ENCODE measurements at regions not wholly inside any gene's neighbourhood (a gene's known extent, or its start where the extent isn't known, plus 50 kb on each side); places are given as distances from the start of the nearest gene placed in this dataset.

GRCh38 chr2:56100791-56101312, 82.9 kb upstream of the CCDC85A start:
- 84 to 92% (median 88%) methylated on average over 1 of the region's 1 CpG for WGBS, 4 donors
- no peak overlapping the region for H3K4me3 ChIP-seq
- intact Hi-C loops (cut with DNase I): no loop called here
- no peak for DNase-seq
- no peaks in the 10 kb centered on the region for H3K27me3 ChIP-seq
- no peak for TF ChIP-seq POLR2A (IDR thresholded peaks at IDR 0.05)
- no peak for TF ChIP-seq CTCF (IDR thresholded peaks at IDR 0.05)
- H3K36me3 ChIP-seq (replicated peaks in 1 of 2): no peaks in the 10 kb centered on the region
- no peak overlapping the region for H3K27ac ChIP-seq
- H3K9me3 ChIP-seq (replicated peaks in 1 of 3): no peaks in the 10 kb centered on the region
- H3K4me1 ChIP-seq (replicated peaks in 1 of 2): no peaks in the 10 kb centered on the region

- Histone ChIP-seq H3K27ac (no peak overlapping the region), H3K4me3 (no peak overlapping the region), H3K27me3 (no peaks in the 10 kb centered on the region), H3K4me1 (replicated peaks in 1 of 2) (no peaks in the 10 kb centered on the region), H3K9me3 (replicated peaks in 1 of 3) (no peaks in the 10 kb centered on the region), H3K36me3 (replicated peaks in 1 of 2) (no peaks in the 10 kb centered on the region)
- WGBS, 4 donors: 0 to 28% (median 0%) methylated on average over 1 of the region's 1 CpG
- DNase-seq: no peak
- TF ChIP-seq POLR2A (IDR thresholded peaks at IDR 0.05) (no peak), CTCF (IDR thresholded peaks at IDR 0.05) (no peak)
- intact Hi-C loops (cut with DNase I): no loop called here
Observed at GRCh38 chr2:56102098-56102497, 81.7 kb upstream of the CCDC85A start.

- no peak for DNase-seq
- intact Hi-C loops (cut with DNase I): no loop called here
Observed at GRCh38 chr2:56102866-56103265, 80.9 kb upstream of the CCDC85A start.

GRCh38 chr2:56104962-56105361, 78.8 kb upstream of the CCDC85A start:
- 71 to 80% (median 78%) methylated on average over 1 of the region's 1 CpG for WGBS, 4 donors
- no peaks in the 10 kb centered on the region for H3K36me3 ChIP-seq (replicated peaks in 1 of 2)
- H3K9me3 ChIP-seq (replicated peaks in 1 of 3): no peaks in the 10 kb centered on the region
- no peak overlapping the region for H3K4me3 ChIP-seq
- no peak overlapping the region for H3K27ac ChIP-seq
- no peaks in the 10 kb centered on the region for H3K4me1 ChIP-seq (replicated peaks in 1 of 2)
- intact Hi-C loops (cut with DNase I): no loop called here
- H3K27me3 ChIP-seq: no peaks in the 10 kb centered on the region
- no peak for TF ChIP-seq POLR2A (IDR thresholded peaks at IDR 0.05)
- no peak for TF ChIP-seq CTCF (IDR thresholded peaks at IDR 0.05)
- no peak for DNase-seq

More at GRCh38 chr2:56102866-56103265, 80.9 kb upstream of the CCDC85A start:
- Histone ChIP-seq H3K4me3 (no peak overlapping the region), H3K4me1 (replicated peaks in 1 of 2) (no peaks in the 10 kb centered on the region), H3K9me3 (replicated peaks in 1 of 3) (no peaks in the 10 kb centered on the region), H3K27ac (no peak overlapping the region), H3K36me3 (replicated peaks in 1 of 2) (no peaks in the 10 kb centered on the region), H3K27me3 (no peaks in the 10 kb centered on the region)
- TF ChIP-seq POLR2A (IDR thresholded peaks at IDR 0.05): no peak
- no peak for TF ChIP-seq CTCF (IDR thresholded peaks at IDR 0.05)
- WGBS, 4 donors: 75 to 85% (median 80%) methylated on average over 2 of the region's 2 CpGs

Measured in adrenal gland (tissue), 9 donors.